GM12873 (cell line): ENCODE measurements at regions not wholly inside any gene's neighbourhood (a gene's known extent, or its start where the extent isn't known, plus 50 kb on each side); places are given as distances from the start of the nearest gene placed in this dataset.

Source experiments
- TF ChIP-seq, protein P1 (sequence below): IDR thresholded peaks from 2 replicates; pipeline ENCODE4 v1.5.1; 2012; ENCODE audit warnings: low read depth, mild to moderate bottlenecking, moderate library complexity, low read length, control low read depth; ENCODE audit not compliant: insufficient read depth; ENCODE audit errors: missing control alignments

DNA sequence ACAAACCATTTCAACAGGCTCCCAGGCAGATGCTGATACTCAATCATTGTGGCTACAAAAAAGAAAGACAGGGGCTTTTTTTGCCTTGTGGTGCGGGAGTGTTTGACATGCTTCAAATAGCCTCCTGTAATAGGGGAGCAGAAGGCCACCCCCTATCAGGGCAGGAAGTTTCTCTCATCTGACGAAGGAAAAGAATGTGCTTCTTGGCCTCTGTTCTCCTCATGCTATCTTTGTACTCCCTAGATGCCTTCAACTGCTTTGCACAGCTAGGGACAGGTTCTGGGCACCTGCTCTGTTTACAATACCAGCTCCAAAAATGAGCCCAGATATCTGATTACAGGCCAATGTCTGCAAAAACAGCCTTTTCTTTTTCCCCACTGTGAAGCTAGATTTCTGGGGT, 391.1 kb downstream of the STIM2 start:
- TF ChIP-seq, protein P1, sequence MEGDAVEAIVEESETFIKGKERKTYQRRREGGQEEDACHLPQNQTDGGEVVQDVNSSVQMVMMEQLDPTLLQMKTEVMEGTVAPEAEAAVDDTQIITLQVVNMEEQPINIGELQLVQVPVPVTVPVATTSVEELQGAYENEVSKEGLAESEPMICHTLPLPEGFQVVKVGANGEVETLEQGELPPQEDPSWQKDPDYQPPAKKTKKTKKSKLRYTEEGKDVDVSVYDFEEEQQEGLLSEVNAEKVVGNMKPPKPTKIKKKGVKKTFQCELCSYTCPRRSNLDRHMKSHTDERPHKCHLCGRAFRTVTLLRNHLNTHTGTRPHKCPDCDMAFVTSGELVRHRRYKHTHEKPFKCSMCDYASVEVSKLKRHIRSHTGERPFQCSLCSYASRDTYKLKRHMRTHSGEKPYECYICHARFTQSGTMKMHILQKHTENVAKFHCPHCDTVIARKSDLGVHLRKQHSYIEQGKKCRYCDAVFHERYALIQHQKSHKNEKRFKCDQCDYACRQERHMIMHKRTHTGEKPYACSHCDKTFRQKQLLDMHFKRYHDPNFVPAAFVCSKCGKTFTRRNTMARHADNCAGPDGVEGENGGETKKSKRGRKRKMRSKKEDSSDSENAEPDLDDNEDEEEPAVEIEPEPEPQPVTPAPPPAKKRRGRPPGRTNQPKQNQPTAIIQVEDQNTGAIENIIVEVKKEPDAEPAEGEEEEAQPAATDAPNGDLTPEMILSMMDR: no peak

DNA sequence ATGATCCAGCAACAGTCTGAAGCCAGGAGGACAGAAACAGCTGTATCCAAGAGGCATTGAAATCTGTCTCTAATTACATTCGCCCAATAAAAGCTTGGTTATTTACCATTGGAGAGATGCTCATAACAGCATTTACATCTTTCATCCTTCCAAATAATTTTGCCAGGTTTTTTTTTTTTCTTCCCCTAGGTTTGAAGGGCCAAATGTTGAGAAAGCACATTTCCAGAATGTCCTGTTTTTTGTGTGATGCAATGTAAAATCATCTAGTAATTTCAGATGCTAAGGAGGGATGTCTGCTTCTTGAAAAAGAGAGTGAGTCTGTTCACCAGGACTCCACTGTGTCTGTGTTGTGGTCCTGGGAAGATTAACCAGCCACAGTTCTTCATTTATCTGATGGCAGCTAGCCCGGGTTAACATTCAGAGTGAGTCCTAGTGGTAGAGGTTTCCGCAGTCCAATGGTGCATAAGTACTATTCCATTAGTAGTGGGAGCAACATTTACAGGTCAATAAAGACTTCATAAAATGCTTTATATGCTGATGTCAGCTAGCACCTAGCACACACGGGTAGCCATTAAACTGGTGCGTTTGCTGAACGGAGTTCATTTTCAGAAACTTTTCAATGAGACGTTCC, 406.8 kb downstream of the STIM2 start:
- TF ChIP-seq, protein P1: no peak

- TF ChIP-seq, protein P1: no peak
Observed at GRCh38 chr4:27267970-27268355, 407.3 kb downstream of the STIM2 start.

DNA sequence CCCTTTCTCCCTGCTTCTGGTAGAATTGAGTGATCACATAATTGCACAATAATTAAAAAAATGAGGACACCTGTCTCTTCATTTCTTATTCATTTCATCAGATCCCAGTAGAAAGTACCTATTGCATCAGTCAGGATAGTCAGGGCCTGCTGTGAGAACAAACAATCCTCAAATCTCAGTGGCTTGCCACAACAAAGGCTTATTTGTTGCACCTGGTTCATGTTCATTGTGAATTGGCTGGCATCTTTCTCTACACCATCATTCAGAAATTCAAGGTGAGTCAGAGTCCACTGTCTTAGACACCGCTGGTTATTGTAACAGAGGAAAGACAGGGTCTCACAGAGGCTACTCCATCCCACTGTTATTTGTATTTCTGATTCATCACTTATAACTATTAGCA, 409.8 kb downstream of the STIM2 start:
- TF ChIP-seq, protein P1: no peak

DNA sequence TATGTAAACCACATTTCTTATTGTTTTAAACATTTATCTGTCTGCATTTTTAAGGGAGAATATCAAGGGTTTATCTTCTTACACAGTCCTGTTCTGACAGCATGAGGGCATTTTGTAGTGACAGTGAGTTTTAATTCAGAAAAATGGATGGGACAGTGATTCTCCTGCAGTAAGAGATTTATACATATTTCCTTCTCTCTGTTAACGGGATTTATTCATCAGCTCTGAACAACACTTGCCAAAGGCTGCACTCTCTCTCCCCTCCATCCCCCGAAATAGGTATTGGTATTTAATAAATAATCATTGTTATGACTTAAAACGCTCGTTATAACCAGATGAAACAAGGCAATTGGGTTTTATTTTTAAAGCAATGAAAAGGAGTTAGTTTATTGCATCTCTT, 410.9 kb downstream of the STIM2 start:
- TF ChIP-seq, protein P1: no peak

GRCh38 chr4:27272217-27272616, 411.6 kb downstream of the STIM2 start:
- TF ChIP-seq, protein P1: no peak

GRCh38 chr4:27276307-27277073, 415.8 kb downstream of the STIM2 start:
- TF ChIP-seq, protein P1: no peak
